GM18526 (cell line): ENCODE measurements at regions not wholly inside any gene's neighbourhood (a gene's known extent, or its start where the extent isn't known, plus 50 kb on each side); places are given as distances from the start of the nearest gene placed in this dataset.

ENCODE experiments used
- POLR2A ChIP-seq: IDR thresholded peaks from 3 replicates; pipeline ENCODE4 v1.6.1; 2011; ENCODE audit not compliant: insufficient read length; ENCODE audit errors: extremely low read depth

DNA sequence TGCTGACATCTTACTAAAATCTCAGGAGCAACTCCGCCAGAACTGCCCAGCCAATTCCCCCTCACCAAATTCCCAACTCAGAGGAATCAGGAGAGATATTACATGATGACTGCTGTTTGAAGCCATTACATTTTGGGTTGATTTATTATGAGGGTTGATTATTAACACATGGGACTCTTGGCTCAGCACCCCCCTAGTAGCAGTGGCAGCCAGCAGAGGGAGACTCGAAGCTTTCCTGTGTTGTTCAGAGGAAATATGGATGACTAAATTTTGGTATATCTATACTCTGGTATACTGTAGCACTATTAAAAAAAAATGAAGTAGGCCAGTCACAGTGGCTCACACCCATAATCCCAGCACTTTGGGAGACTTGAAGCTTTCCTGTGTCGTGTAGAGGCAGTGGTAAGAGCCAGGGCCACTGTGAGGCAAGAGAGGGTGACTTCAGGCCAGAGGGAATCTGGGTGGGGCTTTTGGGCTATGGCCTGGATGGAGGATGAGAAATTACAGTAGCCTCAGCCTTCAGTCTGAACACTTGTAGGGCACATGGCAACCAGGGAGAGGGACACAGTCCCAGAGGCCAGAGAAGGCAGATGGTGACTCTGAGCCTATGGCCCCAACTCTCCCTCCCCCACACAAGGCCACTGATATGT lies 111.4 kb downstream of the LHX2 start:
- no peak for TF ChIP-seq POLR2A

DNA sequence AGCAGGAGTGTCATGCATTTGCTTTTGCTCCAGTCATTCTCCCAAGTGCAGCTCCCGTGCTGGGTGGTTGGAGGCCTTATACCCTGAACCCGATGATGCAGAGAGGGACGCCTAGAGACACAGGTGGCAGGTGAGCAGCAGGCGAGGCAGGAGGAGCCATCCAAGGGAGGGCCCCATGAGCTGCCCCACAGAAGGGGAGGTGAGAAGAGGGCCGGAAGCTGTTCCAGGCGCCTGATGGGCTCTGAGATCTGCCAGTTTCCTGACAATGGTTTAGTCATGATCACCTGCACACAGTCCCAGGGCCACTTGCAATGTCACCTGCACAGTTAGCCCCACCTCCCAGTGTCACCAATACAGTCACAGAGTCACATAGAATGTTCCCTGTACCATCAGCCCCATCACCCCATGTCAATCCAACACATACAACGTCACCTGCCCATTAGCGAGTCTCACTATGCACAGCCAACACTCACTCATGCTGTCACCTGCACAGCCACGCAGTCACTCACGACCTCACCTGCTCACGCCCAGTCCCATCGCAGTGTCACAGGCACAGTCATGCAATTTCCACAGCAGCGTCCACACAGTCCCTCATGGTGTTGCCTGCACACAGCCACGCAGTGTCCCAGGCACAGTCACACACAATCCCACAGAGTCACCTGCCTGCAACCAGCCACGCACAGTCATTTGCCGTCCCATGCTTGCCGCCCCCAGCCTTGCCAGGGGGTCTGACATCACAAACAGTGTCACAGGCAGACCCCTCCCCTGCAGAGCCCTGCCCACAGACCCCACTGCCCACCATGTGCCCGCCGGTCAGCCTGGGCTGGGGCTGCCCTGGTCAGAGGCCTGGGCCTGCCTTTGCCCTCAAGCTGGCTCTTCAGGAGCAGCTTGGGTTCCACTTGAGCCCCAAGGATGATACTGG lies 113.4 kb downstream of the LHX2 start:
- TF ChIP-seq POLR2A: no peak

DNA sequence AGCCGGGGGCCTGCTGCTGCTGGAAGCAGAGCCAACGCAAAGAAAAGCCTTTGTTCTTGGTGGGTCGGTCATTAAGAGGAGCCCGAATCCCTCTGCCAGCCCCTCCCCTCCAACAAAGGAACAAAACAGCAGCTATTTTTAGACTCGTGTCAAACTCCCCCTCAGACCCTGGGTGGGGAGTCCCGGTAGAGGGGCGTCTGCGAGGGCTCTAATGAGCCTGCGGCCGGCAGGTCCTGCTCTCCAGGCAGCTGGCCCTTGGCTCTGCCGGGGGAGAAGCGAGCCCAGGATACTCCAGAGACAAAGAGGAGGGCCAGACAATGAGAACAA lies 114.0 kb downstream of the LHX2 start:
- no peak for TF ChIP-seq POLR2A

DNA sequence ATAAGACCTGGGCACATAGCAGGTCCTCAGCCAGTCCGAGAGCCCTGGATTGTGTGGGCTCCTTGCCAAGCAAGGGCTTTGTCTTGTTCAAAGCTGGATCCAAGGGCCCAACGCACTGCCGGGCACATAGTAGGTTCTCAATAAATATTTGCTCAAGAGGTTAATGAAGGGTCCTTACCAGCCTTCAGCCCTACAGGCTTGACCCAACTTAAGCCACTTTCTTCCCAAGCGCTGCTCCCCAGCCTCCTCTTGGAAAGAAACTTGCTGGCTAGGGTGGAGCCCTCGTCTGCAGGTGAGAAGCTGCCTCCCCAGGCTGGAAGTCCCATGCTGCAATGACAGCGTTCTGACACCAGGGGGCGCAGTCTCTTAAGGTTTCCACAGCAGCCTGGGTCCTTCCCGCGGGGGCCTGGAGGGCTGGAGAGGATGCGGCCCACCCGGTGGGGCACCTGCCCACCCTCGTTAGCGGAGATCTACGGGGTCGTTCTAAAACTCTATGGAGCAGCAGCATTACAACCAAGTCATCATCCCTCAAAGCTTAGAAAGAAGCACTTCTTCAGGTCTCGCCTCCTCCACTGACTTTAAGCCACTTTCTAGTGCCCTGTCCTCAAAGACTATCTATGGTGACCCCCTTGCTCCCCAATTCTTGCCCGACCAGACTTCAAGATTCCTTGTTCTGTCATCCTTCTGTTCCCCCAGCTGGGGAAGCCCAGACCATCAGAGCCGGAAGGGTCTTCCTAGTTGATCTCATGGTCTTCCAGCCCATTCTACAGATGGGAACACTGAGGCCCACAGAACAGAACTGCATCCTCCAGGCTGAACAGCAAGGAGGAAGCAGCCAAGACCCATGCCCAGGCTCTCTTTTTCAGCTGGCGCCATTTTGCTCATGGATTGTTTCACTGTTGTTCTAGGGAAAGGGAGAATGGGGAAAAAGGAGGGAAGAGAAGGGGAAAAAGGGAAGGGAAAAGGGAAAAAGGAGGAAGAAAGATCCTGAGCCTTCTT lies 115.4 kb downstream of the LHX2 start:
- no peak for TF ChIP-seq POLR2A

DNA sequence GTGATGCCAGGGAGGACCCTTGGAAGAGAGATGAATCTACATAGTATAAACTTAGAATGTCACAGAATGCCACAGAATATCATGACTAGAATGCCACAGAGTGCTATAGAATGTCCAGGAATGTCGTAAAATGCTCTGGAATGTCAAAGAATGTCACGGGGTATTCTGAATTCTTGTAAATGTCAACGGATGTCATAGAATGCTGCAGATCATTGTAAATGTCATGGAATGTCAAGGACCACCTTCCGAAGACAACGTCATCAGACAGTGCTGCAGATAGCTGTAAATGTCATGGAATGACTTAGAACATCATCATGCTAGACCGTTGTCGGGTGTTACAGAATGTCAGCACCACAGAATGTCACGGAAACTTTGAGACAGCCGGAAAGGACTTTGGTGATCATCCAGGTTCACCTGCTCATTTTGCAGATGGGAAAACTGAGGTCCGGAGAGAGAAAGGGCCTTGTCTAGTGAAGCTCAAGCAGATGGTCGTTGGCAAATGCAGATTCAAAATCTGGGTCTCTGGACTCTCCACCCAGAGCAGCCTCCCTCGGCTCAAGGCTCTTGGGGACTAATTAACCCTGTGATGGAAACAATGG lies 117.1 kb downstream of the LHX2 start:
- TF ChIP-seq POLR2A: no peak

DNA sequence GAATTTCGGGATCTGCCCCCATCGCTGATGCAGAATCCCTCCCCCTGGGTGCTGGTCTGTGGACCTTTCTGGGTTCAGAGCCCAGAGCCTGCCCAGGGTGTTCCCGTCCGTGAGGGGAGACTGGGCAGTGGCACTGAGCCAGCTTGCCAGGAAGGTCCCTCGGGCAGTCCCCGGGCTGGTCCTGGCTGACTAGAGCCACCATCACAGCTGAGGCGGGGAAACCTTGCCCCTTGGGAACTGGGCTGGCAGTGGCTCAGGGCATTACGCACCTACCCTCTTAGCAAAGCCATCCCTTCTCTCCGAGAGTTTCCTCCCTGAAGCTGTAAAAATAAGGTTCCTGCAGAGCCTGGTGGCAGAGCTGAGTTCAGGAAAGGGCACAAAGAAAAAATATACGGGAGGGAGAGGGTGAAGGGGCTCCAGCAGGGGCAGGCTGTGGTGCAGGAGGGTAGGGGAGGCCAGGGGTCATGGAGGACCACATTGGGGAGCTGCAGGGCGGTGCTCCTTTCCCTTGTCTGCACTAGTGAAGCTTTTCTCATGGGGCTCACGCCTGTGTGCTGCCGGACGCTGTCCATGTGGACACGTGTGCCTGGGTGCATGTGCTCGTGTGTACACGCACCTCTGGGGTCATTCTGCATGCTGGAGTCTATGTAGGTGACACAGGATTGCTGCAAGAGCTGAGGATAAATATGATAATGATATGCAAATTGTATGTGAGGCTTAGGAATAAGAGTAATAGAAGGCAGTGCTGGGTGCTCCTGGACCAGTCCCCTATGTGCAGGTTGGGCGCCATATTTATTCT lies 118.9 kb downstream of the LHX2 start:
- TF ChIP-seq POLR2A: no peak

DNA sequence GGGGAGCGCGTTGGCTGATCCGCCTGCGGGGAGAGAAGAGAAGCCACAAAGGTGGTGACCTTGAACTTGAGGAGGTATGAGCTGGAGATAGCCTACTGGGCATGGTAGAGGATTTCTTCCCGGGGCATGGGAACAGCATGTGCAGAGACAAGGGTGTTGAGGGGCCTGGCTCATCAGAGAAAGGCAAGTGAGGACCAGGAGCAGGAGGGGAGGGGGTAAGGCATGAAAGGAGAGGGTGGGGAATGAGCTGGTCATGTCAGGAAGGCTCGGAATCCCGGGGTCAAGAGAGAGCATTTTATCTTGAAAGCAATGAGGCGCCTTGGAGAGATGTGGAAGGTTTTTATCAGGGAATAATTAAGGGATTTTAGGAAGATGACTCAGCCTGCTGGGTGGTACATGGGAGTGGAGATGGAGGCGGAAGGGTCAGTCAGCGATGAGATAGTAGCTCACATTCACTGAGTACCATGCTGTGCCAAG lies 121.1 kb downstream of the LHX2 start:
- TF ChIP-seq POLR2A: no peak

DNA sequence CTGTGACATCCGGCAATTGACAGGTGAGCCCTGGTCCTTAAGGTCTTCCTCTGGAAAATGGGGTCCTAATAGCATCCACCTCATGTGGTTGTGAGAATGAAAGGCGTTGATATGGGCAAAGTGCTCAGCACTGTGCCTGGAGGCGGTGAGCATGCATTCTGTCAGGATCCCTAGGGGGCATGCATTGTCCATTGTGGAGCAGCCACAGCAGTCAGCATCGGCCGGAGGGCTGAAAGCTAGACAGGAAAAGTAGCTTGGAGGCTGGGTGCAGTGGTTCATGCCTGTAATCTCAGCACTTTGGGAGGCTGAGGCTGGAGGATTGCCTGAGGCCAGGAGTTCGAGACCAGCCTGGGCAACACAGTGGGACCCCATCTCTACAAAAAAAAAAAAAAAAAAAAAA lies 122.2 kb downstream of the LHX2 start:
- TF ChIP-seq POLR2A: no peak

DNA sequence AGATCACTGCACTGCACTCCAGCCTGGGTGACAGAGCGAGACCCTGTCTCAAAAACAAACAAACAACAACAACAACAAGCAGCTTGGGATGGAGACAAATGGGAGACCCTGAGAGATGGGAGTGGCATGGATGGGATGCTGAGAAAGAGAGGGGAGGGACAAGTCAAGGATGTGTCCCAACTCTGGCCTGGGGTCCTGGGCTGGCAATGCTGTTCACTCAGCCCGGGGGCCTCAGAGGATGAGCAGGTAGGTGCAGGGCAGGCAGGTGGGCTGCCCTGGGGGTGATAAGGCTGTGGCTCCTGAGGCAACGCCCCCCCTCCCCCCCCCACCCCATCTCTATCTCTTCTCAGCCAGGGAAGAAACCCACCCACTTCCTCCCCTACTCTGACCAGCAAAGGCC lies 123.0 kb downstream of the LHX2 start:
- TF ChIP-seq POLR2A: no peak

DNA sequence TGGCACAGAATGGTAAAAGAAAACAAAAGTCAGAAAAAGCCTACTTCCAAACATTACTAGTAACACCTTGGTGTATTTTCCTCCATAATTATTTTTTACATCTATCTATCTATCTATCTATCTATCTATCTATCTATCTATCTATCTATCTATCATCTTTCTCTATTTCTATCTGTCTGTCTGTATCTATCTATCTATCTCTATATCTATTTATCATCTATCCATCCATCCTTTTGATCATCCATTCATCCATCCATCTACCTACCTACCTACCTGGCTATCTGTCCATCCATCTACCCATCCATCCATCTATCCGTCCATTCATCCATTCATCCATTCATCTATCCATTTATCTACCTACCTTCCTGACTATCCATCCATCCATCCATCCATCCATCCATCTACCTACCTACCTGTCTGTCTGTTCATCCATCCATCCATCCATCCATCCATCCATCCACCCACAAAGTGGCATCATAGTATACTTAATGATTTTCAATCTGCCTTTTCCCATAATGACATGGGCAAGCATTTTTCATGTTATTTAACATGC lies 121.9 kb upstream of the NEK6 start:
- no peak for TF ChIP-seq POLR2A

DNA sequence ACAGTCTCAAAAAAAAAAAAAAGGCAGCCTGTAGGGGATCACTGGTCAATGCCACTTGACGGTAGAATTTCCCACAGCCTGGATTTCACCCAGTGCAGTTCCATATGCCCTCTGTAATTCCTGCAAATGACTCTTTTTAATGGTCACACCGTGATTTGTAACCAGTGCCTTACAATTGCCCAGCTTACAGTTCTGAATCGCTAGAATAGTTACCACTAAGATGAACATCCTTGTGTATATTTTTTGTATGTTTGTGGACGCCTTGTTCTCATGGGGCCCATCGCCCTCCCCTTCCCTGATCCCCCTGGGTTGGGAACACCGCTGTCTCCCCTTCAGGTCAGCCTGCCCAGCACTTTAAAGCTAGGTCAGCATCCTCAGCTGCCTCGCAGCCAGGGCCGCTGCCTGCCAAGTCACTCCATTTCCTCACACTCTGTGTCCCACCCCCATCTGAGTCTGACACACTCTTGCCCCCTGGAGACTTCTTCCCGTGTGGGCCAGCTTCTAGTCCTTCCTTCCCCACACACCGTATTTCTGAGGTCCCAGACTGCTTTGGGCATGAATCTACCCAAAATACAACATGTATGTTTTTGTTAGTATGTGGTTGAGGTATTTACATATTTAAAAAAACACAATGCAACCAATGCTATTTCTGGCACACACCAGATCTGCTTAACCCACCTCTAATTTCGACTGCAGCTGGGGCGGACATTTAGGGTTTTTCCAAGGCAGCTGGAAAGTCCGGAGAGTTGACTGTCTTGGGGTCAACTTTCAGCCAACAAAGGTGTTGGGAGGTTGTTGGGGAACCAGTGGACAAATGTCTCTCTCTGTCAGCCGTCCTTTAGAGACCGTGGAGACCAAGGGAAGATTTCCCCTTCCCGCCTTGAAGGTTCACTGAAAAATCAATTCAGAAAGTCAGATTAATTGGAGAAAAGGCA lies 120.5 kb upstream of the NEK6 start:
- no peak for TF ChIP-seq POLR2A

DNA sequence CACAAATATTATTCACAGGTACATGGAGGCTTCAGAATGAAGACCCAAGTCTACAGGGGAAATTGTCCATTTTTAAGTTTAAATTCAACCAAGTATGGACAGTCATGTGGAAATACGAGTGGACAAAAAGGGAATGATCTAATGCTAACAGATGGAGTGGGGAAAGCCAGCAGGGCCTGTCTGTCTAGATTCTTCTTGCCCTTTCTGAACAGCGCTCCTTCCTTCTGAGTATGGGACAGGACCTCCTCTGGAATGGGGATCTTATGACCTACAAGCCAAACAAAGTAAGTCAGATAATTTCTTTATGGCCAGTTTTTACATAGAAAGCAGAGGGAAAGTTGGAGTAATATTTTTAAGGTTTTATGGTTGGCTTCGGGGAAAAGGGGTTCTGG lies 119.8 kb upstream of the NEK6 start:
- TF ChIP-seq POLR2A: no peak

DNA sequence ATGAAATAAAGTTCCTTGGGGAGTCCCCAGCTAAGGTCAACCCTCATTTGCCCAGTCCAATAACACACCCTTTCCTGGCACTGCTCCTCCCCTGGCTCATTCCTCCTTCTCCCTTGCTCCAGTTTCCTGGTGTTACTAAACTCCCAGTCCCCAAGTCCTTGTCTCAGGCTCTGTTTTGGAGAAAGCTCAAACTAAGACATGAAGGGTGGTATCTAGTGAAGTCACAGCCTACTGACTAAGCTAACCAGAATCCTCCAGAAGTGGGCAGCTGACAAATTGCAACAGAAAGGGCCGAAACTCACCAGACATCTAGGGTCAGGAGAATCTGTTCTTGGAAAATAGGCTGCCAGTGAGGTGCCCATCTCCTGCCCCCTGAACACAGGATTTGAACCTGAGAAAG lies 118.7 kb upstream of the NEK6 start:
- no peak for TF ChIP-seq POLR2A
